HG03354 (cell line): ENCODE measurements at regions not wholly inside any gene's neighbourhood (a gene's known extent, or its start where the extent isn't known, plus 50 kb on each side); places are given as distances from the start of the nearest gene placed in this dataset.

Experiments used
- ATAC-seq: cut with Tn5 transposase; IDR thresholded peaks from one replicate; pipeline ENCODE4 v1.9.1; 2021; ENCODE audit warnings: mild to moderate bottlenecking; ENCODE audit not compliant: unreplicated experiment, poor library complexity, severe bottlenecking

- ATAC-seq = no peak
These were observed 89.1 kb upstream of the AGR3 start for GRCh38 chr7:16970732-16971482.

DNA sequence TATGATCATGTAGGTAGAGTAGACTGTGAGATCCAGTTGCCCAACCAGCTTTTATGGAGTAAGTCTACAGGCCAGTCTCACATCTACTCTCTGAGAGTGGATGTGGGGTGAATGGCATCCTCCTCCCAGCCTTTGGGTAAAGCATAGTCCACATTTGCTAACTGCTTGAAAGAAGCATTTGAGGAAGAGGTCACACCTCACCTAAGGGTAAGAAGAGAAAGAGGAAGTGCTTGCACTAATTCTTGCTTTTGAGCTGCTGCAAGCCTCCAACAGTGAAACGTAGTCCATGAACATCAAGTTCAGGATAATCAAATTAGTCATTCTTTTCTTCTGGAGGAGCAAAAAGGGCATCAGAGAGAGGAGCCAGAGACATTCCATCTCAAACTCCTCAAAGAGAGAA is 93.9 kb upstream of the AGR3 start:
- ATAC-seq = no peak

DNA sequence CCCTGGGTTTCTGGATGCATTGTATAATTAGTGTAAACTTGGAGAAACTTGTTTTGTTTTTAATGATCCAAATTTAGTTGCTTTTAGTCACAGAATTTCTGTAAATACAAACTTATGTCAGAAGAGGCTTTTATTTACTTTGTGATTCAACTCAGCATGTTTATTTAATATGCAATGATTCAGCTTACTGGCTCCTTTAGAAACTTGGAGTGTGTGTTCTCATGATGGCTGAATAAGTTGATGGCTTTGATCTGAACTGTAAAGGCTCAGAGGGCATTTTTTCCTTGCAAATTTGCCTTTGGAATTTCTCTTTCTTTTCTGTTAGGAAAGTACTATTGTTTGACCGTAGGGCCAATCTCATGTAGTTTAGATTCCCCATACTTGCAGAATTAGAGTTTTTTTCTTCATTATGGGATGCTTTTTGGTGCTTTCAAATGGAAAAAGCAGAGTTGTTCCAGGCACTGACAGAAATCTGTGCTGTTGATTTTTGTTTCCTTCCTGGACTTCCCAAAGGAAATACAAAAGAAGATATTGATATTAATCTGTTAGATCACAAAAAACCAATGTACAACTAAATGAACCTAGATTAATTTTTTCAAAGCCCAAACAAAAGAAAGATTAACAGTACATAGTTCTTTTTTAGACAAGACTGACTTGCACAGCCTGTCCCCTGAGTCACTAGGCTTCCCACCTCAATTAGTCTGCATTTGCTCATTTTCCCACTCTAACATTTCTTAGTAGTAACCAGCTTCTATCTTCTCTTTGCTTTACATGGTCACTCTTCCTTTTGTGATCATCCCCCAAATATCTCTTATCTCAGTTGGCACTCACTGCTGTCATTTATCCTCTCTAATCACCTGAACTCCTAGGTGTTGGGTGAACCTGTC is 96.8 kb upstream of the AGR3 start:
- ATAC-seq = no peak

- ATAC-seq = no peak
These were observed 98.8 kb upstream of the AGR3 start for GRCh38 chr7:16980539-16980938.

GRCh38 chr7:16982640-16983350 is 101.0 kb upstream of the AGR3 start:
- ATAC-seq = no peak

- no peak for ATAC-seq
These were observed 102.6 kb upstream of the AGR3 start for GRCh38 chr7:16984375-16984774.

DNA sequence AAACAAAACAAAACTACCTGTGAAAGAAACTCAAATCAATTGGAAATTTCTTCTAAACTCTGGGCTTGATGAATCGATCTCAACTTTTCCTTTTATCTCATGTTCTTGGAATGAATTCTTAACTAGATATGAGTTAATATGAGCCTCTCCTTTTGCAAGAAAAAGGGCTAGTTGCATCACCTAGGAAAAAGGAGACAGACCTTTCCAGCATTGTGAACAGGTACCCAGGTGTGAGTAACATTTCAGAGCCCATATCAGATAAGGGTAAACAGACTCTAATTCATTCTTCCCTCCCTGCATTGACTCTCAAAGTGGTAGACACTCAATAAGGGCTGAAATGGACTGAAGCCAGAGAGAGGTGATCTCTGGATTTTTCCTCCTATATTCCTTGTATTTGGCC is 103.8 kb upstream of the AGR3 start:
- no peak for ATAC-seq

DNA sequence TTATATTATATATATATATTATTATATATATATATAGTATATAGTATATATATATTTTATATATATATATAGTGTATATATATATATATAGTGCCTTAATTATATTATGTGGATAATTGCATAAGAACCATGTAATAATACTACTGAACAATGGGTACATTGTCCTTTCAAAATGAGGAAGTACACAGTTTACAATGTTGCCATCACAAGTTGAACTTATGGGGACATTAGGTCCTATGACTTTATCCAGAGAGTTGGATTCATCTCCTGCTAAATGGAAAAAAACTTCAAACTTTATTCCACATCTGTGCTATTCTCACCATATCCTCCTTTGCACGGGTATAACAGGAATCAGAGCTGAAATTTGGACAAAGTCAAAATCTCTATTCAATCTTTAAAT is 105.0 kb upstream of the AGR3 start:
- ATAC-seq = no peak

GRCh38 chr7:16989811-16990413 is 108.1 kb upstream of the AGR3 start:
- ATAC-seq = no peak

- ATAC-seq = no peak
These were observed 109.8 kb upstream of the AGR3 start for GRCh38 chr7:16991551-16991950.

- no peak for ATAC-seq
These were observed 111.8 kb upstream of the AGR3 start for GRCh38 chr7:16993543-16993942.

GRCh38 chr7:16998481-16999051 is 116.8 kb upstream of the AGR3 start:
- no peak for ATAC-seq

- ATAC-seq = no peak
These were observed 117.9 kb upstream of the AGR3 start for GRCh38 chr7:16999541-17000267.

DNA sequence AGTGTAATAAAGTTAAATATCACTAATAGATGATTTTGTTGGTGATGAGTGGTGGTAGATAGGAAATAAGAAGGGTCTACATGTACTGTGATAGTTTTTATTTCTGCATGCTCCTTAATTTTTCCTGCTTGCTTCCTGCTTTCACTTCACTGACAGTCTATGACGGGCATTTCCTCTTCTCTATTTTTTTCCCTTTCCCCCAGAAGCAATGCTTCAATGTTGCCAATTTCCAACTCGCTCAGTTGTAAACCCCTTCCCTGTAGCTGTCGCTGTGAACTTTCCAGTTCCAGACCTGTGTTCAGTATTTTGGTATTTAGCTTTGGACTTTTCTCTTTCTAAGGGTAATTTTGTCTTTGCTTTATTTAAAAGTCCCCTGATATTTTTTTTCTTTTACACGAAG is 123.5 kb upstream of the AGR3 start:
- ATAC-seq = no peak

GRCh38 chr7:17007841-17008240 is 126.1 kb upstream of the AGR3 start:
- ATAC-seq = no peak

GRCh38 chr7:17009007-17009719 is 127.4 kb upstream of the AGR3 start:
- no peak for ATAC-seq

- no peak for ATAC-seq
These were observed 128.2 kb upstream of the AGR3 start for GRCh38 chr7:17009933-17010332.

GRCh38 chr7:17010637-17011300 is 129.0 kb upstream of the AGR3 start:
- ATAC-seq = no peak
